Sciatic nerve (tissue), 2 donors: ENCODE measurements at regions not wholly inside any gene's neighbourhood (a gene's known extent, or its start where the extent isn't known, plus 50 kb on each side); places are given as distances from the start of the nearest gene placed in this dataset.

Source experiments
- ATAC-seq: fragments of 200-7000 bp; cut with Tn5 transposase; one replicate; pipeline ENCODE4 v1.9.1; 2020; ENCODE audit warnings: mild to moderate bottlenecking, moderate library complexity
- DNase-seq: peaks from one replicate; pipeline ENCODE4 v3.0.0-alpha.2; 2020; ENCODE audit warnings: low spot score
- intact Hi-C: fragments of 100-400 bp; cut with DNase I; formaldehyde crosslinking; loops from one replicate; pipeline ENCODE4 v1.14.2; 2022
- donor health status: DM: no; HTN: no; CAD: no.
- donor health status: DM: no; HTN: no; CAD: no.

DNA sequence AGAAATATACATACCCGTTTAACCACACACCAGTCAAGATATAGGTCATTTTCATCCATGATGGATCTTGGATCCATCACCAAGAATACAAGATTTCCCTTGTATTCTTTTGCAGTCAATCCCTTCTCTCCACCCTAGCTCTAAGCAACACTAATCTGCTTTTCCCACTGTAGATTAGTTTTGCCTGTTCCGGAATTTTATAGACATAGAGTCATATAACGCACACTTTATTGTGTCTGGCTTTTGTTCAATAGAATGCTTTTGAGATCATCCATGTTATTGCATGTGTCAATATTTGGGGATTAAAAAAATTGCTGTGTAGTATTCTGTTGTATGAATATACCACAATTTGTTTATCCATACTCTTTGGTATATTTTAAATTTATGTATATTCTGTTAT is 235.6 kb upstream of the BCOR start:
- intact Hi-C loops = no loop called here
- DNase-seq = no peak
- ATAC-seq = no peak

DNA sequence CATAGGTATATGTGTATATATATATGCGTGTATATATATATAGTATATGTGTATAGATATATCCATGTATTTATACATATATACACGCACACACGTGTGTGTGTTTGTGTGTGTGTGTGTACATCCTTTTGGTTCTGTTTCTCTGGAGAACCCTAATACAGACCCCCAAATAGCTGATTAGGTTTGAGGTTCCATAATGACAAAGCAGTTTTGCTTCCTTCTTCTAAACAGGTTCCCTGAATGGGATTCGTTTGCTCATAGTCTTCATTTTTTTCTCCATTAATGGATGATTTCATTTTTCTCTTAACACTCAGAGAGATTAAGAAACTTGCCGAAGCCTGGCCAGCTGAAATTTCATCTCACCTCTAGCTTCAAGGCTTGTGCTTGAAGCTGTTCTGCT is 234.0 kb upstream of the BCOR start:
- DNase-seq (no peak), ATAC-seq (no peak)
- intact Hi-C loops = no loop called here

DNA sequence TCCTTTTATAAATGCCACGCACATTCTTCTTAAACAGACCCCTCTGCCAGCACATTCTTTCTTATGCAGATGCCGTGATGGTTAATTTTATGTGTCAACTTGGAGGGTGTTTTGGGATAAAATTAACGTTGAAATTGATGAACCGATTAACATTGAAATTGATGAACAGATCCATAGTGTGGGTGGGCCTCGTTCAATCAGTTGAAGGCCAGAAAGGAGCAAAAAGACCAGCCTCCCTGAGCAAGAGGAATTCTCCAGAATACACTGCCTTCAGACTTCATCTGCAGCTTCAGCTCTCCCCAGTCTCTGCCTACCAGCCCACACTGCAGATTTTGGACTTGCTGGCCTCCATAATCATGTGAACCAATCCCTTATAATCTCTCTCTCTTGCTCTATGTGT is 233.6 kb upstream of the BCOR start:
- intact Hi-C loops = no loop called here
- ATAC-seq = no peak
- DNase-seq = no peak

DNA sequence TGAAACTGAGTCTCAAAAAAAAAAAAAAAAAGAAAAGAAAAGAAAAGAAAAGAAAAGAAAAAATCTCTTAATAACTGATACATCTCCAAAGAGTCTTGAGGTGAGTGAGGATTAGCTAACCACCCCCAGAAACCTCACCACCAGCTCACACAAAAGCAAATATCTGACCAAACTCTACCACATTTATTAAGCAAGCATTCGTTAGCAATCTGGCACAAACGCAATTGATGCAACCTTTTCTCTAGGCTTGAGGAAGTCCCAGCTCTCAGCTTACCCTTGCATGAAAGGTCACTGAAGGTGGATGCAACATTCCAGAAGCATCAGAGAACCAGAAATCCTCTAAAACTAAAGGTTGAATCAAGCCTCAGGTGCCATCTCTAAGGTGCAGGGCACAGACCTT is 231.9 kb upstream of the BCOR start:
- intact Hi-C loops = no loop called here
- DNase-seq (no peak), ATAC-seq (no peak)

DNA sequence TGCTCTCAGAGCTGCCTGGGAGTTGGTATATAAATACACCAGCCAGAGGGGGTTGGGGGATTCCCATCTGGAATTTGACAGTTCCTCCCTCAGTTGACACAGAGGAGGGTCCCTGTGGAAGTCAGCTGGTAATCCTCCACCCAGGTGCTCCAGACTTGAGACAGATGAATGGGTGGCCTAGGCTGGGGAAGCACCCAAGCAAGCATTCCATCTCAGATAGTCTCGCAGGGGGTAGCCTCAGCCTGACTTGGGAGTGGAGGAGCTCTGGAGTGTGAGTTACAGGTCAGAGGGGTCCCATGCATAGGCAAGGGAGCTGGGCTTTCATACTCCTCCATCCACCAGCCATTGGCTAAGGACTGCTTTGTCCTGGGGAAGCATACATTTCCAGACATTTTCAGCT is 229.3 kb upstream of the BCOR start:
- no peak for ATAC-seq
- no peak for DNase-seq
- intact Hi-C loops = no loop called here

DNA sequence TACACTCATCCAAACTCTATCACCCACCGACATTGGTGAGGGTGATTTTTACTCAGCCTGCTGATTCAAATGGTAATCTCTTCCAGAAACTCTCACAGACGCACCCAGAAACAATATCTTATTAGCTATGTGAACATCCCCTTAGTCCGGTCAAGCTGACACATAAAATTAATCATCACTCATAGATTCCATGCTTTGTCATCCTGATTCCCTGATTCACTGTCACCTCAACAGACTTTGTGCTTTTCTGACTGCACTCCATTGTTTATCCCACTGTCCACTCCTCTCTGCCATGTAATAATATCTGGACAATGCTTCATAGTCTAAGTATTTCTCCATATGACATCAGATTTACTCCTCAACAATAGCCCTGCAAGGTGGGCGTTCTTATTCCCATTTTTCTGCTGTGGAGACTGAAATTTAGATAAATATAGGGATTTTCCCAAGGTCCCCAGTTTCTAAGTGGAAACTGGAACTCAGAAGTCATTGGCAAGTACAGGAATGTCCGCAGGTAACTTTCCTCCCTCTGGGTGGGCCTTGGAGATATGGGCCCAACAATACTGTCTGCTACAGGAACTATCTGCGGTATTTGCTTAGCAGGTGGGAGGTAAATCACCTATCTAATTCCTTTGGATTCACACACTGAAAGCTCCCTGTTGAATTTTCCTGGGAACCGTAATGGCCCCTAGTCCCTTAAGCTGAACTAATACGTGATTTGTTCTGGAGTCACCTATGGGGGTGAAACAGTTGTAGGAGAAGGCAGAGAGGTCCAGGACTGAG is 228.6 kb upstream of the BCOR start:
- no peak for ATAC-seq
- no peak for DNase-seq
- intact Hi-C loops = no loop called here

DNA sequence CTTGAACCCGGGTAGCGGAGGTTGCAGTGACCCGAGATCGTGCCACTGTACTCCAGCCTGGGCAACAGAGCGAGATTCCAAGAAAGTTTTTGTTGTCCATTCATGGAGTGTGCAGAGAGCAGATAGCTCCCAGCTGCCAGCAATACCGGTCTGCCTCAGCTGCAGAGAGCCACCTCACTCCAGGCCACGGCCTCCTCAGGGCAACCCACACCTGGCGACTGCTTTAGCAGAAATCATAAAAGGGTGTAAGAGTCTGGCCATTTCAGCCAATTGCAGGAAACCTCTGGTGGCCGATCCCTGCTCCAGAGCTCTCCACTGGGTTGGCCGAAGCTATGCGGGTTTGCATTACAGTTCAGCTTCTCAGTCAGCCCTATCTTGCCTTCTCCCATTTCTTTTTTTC is 227.4 kb upstream of the BCOR start:
- DNase-seq (no peak), ATAC-seq (no peak)
- intact Hi-C loops = no loop called here

DNA sequence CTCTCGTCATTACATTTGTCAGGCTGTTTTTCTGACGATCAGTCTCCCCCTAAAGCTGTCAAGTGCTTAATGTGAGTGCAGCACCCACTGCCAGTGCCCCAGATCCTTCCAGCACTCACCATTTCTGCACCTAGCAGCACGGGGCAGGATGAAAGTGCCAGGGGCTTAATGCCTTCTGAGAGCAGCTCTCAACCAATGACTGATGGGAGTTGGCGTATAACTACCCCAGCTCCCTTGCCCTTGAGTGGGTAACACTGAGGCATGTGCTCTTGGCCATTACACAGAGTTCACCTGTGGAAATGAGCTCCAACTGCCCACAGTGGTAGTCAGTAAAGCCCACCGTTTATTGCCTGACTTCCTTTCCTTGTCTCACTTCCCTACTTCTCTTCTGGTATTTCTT is 226.2 kb upstream of the BCOR start:
- no peak for DNase-seq
- intact Hi-C loops = no loop called here
- no peak for ATAC-seq

DNA sequence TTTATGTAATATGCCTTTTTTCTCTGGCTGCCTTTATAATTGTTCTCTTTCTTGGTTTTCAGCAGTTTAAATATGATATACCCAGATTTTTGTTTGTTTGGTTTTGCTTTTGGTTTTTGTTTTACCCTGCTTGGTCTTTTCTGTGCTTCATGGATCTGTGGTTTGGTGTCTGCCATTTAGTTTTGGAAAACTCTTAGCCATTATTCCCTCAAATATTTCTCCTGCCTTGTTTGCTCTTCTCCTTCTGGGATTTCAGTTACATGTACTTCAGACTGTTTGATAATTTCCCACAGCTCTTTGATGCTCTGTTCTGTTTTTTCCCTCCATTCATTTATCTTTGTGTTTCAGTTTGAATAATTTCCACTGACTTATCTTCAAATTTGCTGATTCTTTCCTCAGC is 223.1 kb upstream of the BCOR start:
- intact Hi-C loops = no loop called here
- ATAC-seq (no peak), DNase-seq (no peak)

DNA sequence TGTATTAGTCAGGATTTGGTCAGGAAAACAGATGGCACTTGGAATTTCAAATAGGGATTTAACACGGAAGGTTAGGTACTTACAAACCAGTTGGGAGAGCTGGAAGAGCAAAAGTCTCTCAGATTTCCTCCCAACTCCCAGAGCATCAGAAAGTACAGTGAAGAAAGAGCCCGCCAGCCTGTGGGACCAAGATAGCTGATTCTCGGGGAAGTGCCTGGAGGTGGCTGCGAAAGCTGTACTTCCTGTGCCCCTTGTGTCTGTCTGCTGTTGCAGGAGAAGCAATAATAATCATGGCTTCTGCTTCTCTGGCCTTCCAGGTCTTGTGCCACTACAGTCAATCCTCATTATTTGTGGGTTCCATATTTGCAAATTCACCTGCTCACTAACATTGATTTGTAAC is 221.0 kb upstream of the BCOR start:
- intact Hi-C loops = no loop called here
- no peak for ATAC-seq
- no peak for DNase-seq

DNA sequence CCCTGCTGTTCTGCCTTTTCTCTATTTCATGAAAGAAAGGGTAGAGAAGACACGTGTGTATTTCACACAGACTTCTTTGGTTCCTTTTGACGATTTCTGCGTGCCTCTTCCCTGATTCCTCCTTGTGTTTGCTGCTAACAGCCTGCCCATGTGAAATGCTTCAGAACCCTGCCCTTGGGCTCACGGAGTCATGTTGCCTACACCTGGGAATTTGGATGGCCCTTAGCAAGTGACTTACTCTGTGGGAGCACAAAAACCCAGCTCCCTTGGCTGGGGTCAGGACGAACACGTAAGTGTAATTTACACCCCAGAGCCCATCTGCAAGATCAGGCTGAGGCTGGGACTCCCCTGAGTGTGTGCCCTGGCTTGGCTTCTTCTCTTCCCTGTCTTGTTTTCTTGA is 220.3 kb upstream of the BCOR start:
- DNase-seq = no peak
- intact Hi-C loops = no loop called here
- ATAC-seq = no peak

DNA sequence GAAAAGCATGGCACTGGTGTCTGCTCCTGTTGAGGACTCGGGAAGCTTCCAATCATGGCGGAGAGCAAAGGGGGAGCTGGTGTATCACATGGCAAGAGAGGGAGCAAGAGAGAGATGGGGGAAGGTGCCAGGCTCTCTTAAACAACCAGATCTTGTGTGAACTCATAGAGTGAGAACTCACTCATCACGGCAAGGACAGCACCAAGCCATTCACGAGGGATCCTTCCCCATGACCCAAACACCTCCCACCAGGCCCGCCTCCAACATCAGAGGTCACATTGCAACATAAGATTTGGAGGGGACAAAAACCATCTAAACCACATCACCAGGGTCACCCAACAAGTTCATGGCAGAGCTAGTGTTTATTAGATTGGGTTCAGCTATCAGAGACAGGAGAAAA is 218.7 kb upstream of the BCOR start:
- DNase-seq (no peak), ATAC-seq (no peak)
- intact Hi-C loops = no loop called here

DNA sequence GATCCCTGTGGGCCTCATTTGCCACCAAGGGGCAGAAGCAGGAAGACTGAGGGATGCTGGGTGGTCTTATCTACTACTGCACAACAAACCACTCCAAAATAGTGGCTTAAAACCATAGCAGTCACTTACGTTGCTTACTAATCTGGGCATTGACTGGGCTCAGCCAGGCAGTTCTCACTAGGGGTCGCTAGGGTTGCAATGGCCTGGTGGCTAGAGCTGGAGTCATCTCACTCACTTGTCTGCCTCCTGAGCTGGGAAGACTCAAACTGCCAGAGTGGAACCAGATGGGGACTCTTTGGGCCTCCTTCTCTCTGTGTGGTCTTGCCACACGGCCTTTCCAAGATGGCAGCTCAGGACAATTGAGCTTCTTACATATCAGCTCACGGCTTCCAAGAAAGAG is 216.3 kb upstream of the BCOR start:
- intact Hi-C loops = no loop called here
- ATAC-seq = no peak
- no peak for DNase-seq

DNA sequence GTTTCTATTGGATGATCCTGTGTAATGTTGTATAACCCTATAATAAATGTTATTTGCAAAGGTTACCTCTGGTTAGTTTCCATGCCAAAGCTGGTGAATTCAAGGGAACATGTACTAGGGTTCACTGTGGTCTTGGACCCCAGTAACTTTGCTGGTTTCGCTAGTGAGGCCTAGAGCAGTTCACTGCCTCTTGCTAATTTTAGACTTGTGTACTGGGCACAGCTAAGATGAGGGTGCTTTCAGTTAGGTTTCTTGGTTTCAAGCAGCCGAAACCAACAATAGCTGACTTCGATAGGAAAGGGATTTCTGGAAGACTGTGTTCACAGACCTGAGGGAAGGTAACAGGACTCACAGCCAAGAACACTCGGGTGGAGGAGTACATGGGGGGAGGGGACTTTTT is 215.5 kb upstream of the BCOR start:
- intact Hi-C loops = no loop called here
- DNase-seq = no peak
- no peak for ATAC-seq

DNA sequence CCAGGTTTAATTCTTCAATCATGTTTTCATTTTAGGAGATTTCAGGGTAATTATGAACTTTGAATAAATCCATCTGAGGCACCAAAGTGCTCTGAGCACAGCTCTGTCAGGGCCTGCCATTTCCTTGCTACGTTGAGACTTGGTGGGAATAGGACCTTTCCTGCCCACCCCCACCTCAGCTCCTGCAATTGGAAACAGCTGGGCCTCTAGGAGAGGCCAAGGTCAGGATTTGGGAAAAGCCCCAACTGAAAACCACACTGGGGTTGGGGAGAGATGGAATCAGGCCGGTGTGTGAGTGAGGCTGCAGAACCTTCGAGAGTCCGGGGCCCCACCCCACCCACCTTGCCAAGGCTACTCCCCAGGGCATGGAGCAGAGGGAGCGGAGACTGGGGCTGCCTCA is 212.7 kb upstream of the BCOR start:
- DNase-seq = no peak
- intact Hi-C loops = no loop called here
- ATAC-seq = peak; percentile 53

DNA sequence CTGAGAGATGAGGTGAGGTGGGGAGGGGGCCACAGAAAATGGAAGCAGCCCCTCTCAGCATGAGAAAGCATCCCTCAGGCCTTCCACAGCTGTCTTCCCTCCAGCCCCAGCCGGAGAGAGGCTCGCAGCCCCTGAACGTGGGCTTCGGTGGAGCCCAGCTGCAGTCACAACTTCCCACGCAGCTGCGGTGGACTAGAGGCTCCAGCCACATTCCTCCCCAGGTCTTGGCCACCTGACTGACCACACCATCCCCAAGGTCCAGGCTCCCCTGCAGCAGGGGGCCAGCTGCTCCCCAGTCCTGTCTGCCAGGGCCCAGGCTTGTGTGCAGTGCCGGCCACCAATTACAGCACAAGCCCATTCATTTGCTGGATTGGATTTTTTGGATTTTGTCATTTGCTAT is 212.3 kb upstream of the BCOR start:
- no peak for DNase-seq
- peak; percentile 82 for ATAC-seq
- intact Hi-C loops = no loop called here

DNA sequence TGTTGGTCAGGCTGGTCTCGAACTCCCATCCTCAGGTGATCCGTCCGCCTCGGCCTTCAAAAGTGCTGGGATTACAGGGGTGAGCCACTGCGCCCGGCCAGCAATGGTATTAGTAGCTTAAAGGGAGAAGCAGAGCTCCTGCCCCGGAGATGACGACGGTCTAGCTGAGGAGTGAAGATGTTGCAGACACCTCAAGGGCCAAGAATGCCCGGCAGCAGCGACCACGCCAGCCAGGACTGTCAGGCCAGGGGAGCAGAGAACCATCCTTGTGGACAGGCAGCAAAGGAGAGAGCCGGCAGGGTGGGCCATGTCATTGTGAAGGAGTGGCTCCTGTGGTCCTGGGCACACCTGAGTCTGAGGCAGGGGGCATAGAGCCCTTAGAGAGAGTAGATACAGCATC is 210.1 kb upstream of the BCOR start:
- ATAC-seq (no peak), DNase-seq (no peak)
- intact Hi-C loops = no loop called here

DNA sequence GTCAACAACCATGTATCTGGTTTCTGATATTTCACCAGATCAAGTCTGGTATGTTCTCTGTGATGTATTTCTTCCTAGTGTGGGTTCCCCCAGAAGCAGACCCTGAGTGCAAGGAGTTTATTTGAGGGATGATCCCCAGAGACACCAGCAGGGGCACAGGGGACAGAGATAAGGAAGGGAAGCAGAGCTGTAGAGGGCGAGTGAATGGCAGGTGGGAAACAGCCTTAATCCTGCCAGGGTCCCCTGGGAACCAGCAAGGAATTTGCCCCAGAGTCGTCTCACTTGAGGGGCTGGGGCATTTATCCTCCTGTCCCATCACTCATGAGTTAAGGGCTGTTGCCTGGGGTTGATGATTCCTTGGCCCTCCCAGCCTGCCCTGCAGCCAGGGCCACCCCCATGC is 206.4 kb upstream of the BCOR start:
- intact Hi-C loops = no loop called here
- ATAC-seq = no peak
- no peak for DNase-seq

DNA sequence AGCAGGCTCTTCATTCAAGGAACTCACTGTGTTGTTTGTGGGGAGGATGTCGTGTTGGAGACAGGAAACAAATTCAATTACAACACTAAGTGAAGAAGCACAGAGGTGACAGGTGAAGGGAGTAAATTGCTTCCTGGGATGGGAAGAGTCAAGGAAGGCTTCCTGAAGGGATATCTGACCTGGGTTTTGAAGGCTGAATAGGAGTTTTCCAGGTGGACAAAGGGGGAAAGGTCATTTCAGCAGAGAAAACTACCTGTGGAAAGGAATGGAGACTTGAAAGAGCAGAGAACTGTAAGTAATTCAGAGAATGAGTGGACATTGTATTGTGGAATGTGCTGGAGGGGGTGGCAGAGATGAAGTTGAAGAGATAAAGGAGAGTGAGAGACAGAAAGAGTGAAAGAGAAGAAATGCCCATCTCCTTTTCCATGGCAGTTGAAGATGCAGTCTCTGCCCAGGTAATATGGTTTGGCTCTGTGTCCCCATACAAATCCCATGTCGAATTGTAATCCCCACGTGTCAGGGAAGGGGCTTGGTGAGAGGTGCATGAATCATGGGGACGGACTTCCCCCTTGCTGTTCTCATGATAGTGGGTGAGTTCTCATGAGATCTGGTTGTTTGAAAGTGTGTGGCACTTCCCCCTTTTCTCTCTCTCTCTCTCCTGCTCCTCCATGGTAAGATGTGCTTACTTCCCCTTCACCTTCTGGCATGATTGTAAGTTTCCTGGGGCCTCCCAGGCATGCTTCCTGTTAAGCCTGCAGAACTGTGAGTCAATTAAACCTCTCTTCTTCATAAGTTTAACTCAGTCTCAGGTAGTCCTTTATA is 205.7 kb upstream of the BCOR start:
- ATAC-seq = no peak

DNA sequence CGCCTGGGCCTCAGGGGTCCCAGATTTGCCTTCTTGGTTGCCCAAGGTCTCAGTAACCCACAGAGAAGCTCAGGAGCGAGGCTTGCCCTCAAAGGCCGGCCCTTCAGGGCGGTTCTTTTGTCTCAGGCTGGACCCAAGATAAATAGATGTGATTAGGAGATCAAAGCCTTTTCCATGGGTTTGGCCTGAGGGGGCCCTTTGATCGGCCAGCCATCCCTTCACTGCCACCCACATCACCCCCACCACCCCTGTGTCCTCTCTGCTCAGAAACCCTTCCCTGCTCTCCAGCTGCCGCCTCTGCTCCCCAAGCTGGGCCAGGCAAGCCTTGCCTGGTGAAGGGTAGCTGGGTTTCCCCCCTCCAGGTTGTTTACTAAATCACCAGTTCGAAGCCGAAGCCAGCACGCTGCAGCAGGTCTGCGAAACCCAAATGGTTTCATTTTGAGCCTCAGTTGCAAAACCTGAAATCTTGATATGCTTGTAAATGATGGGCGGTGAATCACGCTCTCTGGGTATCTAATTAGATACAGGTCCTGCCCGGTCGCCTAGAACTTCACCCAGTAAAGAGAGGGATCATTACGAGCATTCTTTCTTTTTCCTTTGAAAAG is 202.6 kb upstream of the BCOR start:
- intact Hi-C loops = no loop called here

More for the DNA sequence above, 205.7 kb upstream of the BCOR start:
- intact Hi-C loops = no loop called here
- DNase-seq = no peak

More for the DNA sequence above, 202.6 kb upstream of the BCOR start:
- ATAC-seq (no peak), DNase-seq (no peak)
